ENCODE measurements at regions not wholly inside any gene's neighbourhood (a gene's known extent, or its start where the extent isn't known, plus 50 kb on each side); places are given as distances from the start of the nearest gene placed in this dataset.

GRCh38 chr1:239800861-239801260 is 290.8 kb upstream of the FMN2 start:
- TF ChIP-seq POLR2AphosphoS5 (IDR thresholded peaks at IDR 0.05; ENCODE audit: insufficient read depth in 1 of 2, low read depth in 1 of 2) = no peak
- TF ChIP-seq POLR2A (IDR thresholded peaks at IDR 0.05) = no peak
- TF ChIP-seq, protein P1, sequence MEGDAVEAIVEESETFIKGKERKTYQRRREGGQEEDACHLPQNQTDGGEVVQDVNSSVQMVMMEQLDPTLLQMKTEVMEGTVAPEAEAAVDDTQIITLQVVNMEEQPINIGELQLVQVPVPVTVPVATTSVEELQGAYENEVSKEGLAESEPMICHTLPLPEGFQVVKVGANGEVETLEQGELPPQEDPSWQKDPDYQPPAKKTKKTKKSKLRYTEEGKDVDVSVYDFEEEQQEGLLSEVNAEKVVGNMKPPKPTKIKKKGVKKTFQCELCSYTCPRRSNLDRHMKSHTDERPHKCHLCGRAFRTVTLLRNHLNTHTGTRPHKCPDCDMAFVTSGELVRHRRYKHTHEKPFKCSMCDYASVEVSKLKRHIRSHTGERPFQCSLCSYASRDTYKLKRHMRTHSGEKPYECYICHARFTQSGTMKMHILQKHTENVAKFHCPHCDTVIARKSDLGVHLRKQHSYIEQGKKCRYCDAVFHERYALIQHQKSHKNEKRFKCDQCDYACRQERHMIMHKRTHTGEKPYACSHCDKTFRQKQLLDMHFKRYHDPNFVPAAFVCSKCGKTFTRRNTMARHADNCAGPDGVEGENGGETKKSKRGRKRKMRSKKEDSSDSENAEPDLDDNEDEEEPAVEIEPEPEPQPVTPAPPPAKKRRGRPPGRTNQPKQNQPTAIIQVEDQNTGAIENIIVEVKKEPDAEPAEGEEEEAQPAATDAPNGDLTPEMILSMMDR (IDR thresholded peaks at IDR 0.05) = no peak

All from vagina (tissue), 2 donors.